Renal pelvis (tissue), 1 donor: ENCODE measurements at regions not wholly inside any gene's neighbourhood (a gene's known extent, or its start where the extent isn't known, plus 50 kb on each side); places are given as distances from the start of the nearest gene placed in this dataset.
"Not testable (repeated sequence)": the region's sequence is repeated elsewhere in the genome, so short reads cannot be mapped to it uniquely, and the experiment has no call there.

Experiments used
- DNase-seq: peaks from one replicate; pipeline ENCODE4 v3.0.0-alpha.2; 2013

DNA sequence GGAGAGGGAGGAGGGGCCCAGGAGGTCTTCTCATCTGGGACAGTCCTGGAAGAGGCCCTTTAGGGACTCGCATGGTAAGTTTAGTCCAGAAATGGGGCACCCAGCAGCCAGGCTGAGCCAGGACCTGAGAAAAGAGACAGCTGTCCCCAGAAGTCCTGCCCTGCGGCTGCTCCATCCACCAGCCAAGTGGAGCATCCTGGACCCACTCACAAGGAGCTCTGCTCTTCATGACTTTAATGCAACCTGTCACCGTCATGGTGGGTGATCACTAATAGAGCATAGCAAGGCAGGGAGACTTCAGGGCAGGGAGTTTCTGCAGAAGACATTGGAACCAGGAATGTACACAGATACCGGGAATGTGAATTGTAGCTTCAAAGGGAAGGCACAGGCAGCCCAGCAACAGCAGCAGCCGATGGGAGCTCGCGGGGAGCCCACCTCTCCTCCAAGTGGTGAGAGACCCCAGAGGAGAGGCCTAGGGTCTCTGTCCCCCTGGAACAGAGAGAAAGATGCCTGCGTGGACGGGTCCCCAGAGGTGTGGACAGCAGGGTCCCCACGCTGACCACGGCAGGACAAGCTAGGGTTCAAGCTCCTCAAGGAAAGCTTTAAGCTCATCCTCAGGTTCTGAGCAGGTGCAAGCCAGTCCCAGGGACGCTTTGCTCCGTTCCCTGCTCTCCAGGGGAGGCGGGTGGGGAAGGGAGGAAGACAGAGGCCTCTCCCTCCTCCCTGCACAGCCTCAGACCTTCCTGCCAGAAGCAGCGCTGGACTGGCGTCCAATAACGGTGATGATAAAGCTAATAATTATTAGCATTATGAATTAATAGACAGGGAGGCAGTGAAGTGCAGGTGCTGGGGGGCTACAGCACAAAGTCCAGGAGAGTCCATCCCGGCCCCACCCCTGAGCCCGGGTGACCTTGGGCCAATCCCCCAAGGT, 335.3 kb downstream of the ADGRD1 start:
- not testable (repeated sequence) for DNase-seq

DNA sequence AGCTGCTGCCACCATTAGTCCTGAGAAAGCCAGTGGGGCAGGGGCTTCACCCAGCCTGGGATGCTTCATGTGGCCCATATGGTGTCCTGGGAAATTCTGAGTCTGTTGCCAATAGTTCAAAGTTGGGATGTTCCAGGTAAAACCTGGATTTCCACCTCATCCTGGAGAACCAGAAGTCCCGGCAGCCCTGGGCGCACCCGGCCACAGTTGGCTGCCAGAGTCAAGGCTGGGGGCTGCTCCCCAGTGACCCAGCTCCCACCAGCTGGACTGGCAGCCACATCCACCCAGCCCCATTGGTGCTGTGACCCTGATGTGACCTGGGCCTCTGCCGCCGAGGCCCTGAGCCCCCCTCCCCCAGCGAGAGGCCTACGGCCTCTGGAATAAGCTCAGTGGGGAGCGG, 336.1 kb downstream of the ADGRD1 start:
- DNase-seq = not testable (repeated sequence)

GRCh38 chr12:131290255-131290959, 336.7 kb downstream of the ADGRD1 start:
- DNase-seq = no peak

GRCh38 chr12:131293071-131294015, 339.6 kb downstream of the ADGRD1 start:
- not testable (repeated sequence) for DNase-seq

DNA sequence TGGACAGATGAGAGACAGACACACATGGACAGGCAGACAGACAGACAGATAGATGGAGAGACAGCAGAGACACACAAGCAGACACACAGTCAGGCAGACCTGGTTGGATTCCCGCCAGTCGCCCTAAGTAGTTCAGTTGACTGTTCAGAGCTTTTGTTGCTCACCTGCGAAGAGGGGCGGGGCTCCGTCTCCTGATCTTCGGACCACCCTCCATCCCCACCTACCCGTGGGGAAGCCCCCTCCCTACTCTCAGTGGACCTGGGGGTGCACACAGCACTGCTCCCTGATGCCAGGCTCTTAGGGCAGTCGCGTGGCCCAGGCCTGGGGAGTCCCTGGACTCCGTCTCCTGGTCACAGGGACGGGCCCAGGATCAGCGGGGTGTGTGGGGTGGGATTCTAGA, 341.0 kb downstream of the ADGRD1 start:
- DNase-seq = not testable (repeated sequence)

- DNase-seq = not testable (repeated sequence)
Observed at GRCh38 chr12:131295117-131295516, 341.4 kb downstream of the ADGRD1 start.

DNA sequence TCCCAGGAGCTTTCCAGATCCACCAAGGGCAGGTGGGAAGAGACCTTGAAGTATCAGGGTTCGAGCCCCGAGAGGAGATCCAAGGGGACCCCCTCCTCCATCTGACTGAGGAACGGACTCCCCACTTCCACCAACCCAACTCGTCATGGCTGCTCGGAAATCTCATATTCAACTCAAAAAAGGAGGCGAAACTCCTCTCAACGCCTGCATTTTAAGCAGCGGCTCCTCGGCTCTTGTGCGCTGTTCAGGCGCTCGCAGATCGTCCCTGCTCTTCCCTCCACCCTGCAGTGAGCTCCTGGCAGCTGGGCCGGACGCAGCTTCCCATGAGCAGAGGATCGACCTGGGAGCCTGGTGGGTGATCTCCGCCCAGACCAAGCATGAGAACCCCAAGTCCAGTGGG, 341.9 kb downstream of the ADGRD1 start:
- not testable (repeated sequence) for DNase-seq

DNA sequence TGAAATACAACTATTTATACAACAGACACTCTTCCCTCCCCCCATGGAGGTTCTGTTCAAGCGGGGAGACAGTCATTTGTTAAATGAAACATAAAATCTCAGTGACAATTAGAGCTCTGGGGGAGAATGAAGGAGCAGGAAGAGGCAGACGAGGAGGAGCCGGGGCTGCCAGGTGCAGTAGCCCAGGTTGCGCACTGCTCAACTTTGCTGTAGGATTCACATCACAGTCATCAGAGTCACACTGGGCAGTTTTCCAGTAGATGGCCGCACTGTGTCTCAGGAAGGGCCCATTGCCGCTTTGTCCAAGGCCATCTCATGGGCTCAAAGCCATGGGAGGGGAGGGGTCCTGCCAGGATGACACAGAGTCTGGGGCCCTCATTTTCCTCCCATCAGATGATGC, 342.4 kb downstream of the ADGRD1 start:
- DNase-seq = not testable (repeated sequence)

DNA sequence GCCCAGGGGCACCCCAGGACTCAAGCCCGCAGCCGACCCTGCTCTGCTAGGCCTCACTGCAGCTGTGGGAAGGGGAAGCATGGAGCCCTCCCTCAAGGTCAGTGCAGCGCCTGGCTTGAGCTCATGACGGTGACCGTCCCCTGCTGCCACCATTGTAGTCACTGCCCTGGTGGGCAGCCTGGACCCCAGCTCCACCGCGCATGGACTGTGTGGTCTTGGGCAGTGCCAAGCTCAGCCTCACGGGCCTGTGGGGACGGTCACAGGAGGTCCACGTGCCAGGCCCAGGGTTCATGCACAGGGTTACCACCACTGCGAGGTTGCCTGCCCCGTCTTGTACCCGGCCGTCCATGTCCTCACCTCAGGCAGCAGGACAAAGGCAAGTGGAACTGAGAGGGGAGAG, 342.9 kb downstream of the ADGRD1 start:
- not testable (repeated sequence) for DNase-seq

- not testable (repeated sequence) for DNase-seq
Observed at GRCh38 chr12:131298526-131299369, 345.0 kb downstream of the ADGRD1 start.

- DNase-seq = not testable (repeated sequence)
Observed at GRCh38 chr12:131299370-131299701, 345.6 kb downstream of the ADGRD1 start.

GRCh38 chr12:131303576-131303975, 349.9 kb downstream of the ADGRD1 start:
- DNase-seq = not testable (repeated sequence)

GRCh38 chr12:131304642-131305041, 350.9 kb downstream of the ADGRD1 start:
- not testable (repeated sequence) for DNase-seq

GRCh38 chr12:131309700-131310099, 356.0 kb downstream of the ADGRD1 start:
- no peak for DNase-seq

GRCh38 chr12:131310227-131310969, 356.7 kb downstream of the ADGRD1 start:
- DNase-seq = not testable (repeated sequence)

- DNase-seq = peak; percentile 41
Observed at GRCh38 chr12:131311279-131311722, 357.6 kb downstream of the ADGRD1 start.

DNA sequence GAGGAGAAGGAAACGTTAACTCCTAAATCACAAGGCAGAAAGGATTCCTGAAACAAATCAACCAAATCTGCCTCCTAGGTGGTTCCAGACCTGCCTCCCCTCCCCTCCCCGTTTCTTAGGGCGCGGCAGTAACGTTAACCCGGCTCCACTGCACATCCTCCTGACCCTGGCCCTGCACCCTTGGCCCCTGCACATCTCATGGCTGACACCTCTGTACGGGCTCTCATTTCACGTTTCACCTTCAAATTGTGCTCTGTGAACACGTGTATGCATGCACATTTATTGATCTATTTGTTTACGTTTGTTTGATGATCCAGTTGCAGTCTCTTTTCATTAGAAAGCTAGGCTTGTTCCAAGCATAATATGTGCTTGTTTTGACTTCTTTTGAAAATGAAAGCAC, 358.1 kb downstream of the ADGRD1 start:
- DNase-seq = no peak

DNA sequence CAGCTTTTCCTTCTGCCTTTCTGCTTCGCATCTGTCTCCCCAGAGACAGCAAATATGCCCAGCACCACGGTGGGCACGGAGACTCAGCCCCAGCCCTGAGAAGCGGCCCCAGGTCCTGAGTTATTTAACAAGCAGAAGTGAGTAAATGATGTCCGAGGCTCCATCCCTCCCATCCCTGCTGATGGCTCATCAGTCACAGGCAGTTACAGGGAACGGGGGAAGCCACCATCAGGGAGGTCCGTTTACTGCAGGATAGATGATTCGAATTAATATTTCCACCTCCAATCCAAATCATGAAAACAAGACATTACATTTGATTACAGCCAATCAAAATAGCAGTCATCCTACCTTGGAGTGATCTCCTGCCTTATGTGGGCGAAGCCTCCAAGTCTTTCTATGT, 358.7 kb downstream of the ADGRD1 start:
- not testable (repeated sequence) for DNase-seq

DNA sequence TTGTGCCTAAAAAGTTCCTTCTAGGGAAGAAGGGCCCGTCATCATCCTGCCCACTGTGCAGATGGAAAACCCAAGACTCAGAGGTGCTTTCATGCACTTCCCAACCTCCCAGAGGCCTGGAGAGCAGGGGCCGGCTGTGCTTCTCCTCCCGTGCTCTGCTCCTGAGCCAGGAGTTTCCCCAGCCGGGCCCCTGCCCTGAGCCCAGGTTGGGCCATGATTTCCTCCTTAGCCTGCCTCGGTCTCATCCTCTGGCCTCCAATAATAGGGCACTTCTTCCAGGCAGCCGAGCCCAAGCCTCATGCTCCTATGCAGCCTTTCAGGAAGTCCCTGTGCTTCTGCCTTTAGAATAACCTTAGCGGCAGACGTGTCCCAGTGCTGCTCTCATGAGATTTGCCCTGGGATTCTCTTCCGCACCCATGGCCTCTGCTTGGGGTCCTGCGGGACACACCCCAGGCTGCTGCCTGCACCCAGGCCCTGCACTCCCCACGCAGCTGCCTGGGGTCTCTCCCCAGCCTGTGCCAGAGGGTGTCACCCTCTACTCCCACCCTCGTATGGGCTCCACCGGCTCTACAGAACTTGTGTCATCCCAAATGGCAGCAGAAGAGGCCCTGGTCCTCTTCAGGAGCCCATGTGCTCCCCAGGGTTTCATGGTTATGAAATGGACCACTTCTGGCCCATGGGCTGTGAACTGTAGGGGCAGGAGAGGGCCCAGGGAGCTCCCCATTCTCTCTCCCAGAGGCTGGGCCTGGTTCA, 359.3 kb downstream of the ADGRD1 start:
- no peak for DNase-seq
